CD4-positive, CD25-positive, alpha-beta regulatory T cell (primary cell): ENCODE measurements at regions not wholly inside any gene's neighbourhood (a gene's known extent, or its start where the extent isn't known, plus 50 kb on each side); places are given as distances from the start of the nearest gene placed in this dataset.

ENCODE experiments used
- ATAC-seq, 2 donors: fragments of 150-1000 bp; cut with Tn5 transposase; one replicate each; pipeline ENCODE4 v1.10.0; 2021; ENCODE audit warnings: low read depth in 2 of 2, moderate number of reproducible peaks in 2 of 2, moderate library complexity in 1 of 2
- DNase-seq, 3 donors: peaks; one replicate each; pipeline versions ENCODE4 v3.0.0 to v3.0.0-alpha.2; 2012 to 2022; ENCODE audit warnings: mixed read lengths in 1 of 3
- H3K27ac ChIP-seq: one replicate; pipeline ENCODE4 v1.7.0; 2013; ENCODE audit warnings: mild to moderate bottlenecking, low read length; ENCODE audit not compliant: insufficient read depth, poor library complexity, severe bottlenecking
- H3K27me3 ChIP-seq: one replicate; pipeline ENCODE4 v1.7.0; 2013; ENCODE audit warnings: low read length; ENCODE audit not compliant: control insufficient read depth, insufficient read depth
- H3K36me3 ChIP-seq: one replicate; pipeline ENCODE4 v1.7.0; 2013; ENCODE audit warnings: mild to moderate bottlenecking, low read length, moderate library complexity; ENCODE audit not compliant: control insufficient read depth, insufficient read depth
- H3K4me1 ChIP-seq: 2 replicates; pipeline ENCODE4 v1.7.0; 2013; ENCODE audit warnings: mild to moderate bottlenecking, low read length; ENCODE audit not compliant: insufficient read depth, control insufficient read depth, poor library complexity, severe bottlenecking
- H3K4me3 ChIP-seq: one replicate; pipeline ENCODE4 v1.7.0; 2013; ENCODE audit warnings: low read depth, mild to moderate bottlenecking, low read length, moderate library complexity
- H3K9me3 ChIP-seq, 2 experiments: 1 replicate in 1 of 2; 2 replicates in 1 of 2; pipeline ENCODE4 v1.7.0; 2013; ENCODE audit warnings: low read length in 2 of 2, mild to moderate bottlenecking in 1 of 2, moderate library complexity in 1 of 2; ENCODE audit not compliant: control insufficient read depth in 2 of 2
- H3K27ac Mint-ChIP-seq, 3 donors: one replicate each; pipeline ENCODE4 v1.8.0; 2020 to 2022; ENCODE audit warnings: mild to moderate bottlenecking in 3 of 3, mixed read lengths in 3 of 3, moderate library complexity in 2 of 3
- H3K27me3 Mint-ChIP-seq: one replicate; pipeline ENCODE4 v1.8.0; 2022; ENCODE audit warnings: mild to moderate bottlenecking, mixed read lengths
- H3K36me3 Mint-ChIP-seq: one replicate; pipeline ENCODE4 v1.8.0; 2020; ENCODE audit warnings: mixed read lengths
- H3K4me1 Mint-ChIP-seq, 4 donors: one replicate each; pipeline ENCODE4 v1.8.0; 2020 to 2022; ENCODE audit warnings: mixed read lengths in 4 of 4, mild to moderate bottlenecking in 1 of 4
- H3K4me3 Mint-ChIP-seq, 4 donors: one replicate each; pipeline ENCODE4 v1.8.0; 2020 to 2022; ENCODE audit warnings: mild to moderate bottlenecking in 4 of 4, mixed read lengths in 4 of 4, moderate library complexity in 3 of 4
- H3K9me3 Mint-ChIP-seq, 7 donors: one replicate each; pipeline ENCODE4 v1.8.0; 2020 to 2022; ENCODE audit warnings: mixed read lengths in 7 of 7, mild to moderate bottlenecking in 3 of 7, moderate library complexity in 2 of 7

- H3K4me1 Mint-ChIP-seq: no peaks in the 10 kb centered on the region
- H3K27ac Mint-ChIP-seq: no peak overlapping the region
- no peaks in the 10 kb centered on the region for H3K36me3 Mint-ChIP-seq
- Histone ChIP-seq H3K27me3 (no peaks in the 10 kb centered on the region), H3K9me3 (no peaks in the 10 kb centered on the region), H3K36me3 (no peaks in the 10 kb centered on the region), H3K27ac (no peak overlapping the region), H3K4me1 (no peaks in the 10 kb centered on the region), H3K4me3 (no peak overlapping the region)
- DNase-seq (no peak), ATAC-seq (no peak)
- no peaks in the 10 kb centered on the region for H3K27me3 Mint-ChIP-seq
- no peak overlapping the region for H3K4me3 Mint-ChIP-seq
- peaks cover 0 to 2% (median 0%) of the 10 kb centered on the region in 7 donors for H3K9me3 Mint-ChIP-seq
These were observed 258.6 kb upstream of the ADAMTS16 start for GRCh38 chr5:4881366-4882002.

DNA sequence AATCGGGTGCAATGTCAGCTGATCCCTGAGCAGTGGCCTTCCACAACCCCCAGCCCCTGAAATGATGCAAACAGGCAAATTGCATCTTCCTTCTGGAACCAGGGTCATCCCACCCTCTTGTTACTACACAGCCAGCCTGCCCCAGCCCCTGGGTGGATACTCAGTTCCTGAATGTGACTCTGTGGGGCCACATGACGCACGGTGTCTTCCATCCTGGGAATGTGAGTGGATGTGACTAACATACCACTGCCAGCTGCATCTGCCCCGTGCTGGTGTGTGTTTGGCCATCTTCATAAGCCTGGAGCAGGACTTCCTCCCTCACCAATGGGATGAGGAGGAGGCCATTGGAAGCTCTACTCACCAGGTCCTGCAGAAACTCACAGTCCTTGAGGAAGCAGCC lies 257.9 kb upstream of the ADAMTS16 start:
- Histone ChIP-seq H3K27ac (no peak overlapping the region), H3K4me3 (no peak overlapping the region), H3K27me3 (no peaks in the 10 kb centered on the region), H3K9me3 (no peaks in the 10 kb centered on the region), H3K36me3 (no peaks in the 10 kb centered on the region), H3K4me1 (no peaks in the 10 kb centered on the region)
- Mint-ChIP-seq H3K9me3 (peaks cover 0 to 2% (median 0%) of the 10 kb centered on the region in 7 donors), H3K4me3 (no peak overlapping the region), H3K4me1 (no peaks in the 10 kb centered on the region), H3K27me3 (no peaks in the 10 kb centered on the region), H3K27ac (no peak overlapping the region), H3K36me3 (no peaks in the 10 kb centered on the region)
- no peak for DNase-seq
- ATAC-seq: no peak

DNA sequence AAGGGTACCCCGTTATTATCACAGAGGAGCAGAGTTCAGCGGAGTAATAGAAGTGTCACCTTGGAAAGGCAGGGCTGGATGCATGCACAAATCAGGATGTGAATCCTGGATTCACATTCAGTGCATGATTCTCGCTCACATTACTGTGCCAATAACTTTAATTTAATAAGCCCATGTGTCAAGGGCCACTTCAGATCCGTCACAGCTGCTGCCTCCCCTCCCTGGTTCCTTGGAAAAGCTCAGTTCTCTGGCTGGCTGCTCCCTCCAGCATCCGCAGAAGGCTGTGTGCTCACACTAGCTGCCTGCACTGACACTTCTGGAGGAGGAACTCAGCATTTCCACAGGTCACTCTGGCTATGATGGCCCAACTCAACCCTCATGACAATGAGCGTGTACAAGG lies 256.8 kb upstream of the ADAMTS16 start:
- Mint-ChIP-seq H3K4me3 (no peak overlapping the region), H3K4me1 (no peaks in the 10 kb centered on the region), H3K9me3 (peaks cover 0 to 6% (median 0%) of the 10 kb centered on the region in 7 donors), H3K27me3 (no peaks in the 10 kb centered on the region), H3K27ac (no peak overlapping the region), H3K36me3 (no peaks in the 10 kb centered on the region)
- no peak for ATAC-seq
- H3K27me3 ChIP-seq: no peaks in the 10 kb centered on the region
- no peak overlapping the region for H3K4me3 ChIP-seq
- H3K4me1 ChIP-seq: no peaks in the 10 kb centered on the region
- DNase-seq: no peak
- H3K27ac ChIP-seq: no peak overlapping the region
- H3K9me3 ChIP-seq: no peaks in the 10 kb centered on the region
- H3K36me3 ChIP-seq: no peaks in the 10 kb centered on the region

DNA sequence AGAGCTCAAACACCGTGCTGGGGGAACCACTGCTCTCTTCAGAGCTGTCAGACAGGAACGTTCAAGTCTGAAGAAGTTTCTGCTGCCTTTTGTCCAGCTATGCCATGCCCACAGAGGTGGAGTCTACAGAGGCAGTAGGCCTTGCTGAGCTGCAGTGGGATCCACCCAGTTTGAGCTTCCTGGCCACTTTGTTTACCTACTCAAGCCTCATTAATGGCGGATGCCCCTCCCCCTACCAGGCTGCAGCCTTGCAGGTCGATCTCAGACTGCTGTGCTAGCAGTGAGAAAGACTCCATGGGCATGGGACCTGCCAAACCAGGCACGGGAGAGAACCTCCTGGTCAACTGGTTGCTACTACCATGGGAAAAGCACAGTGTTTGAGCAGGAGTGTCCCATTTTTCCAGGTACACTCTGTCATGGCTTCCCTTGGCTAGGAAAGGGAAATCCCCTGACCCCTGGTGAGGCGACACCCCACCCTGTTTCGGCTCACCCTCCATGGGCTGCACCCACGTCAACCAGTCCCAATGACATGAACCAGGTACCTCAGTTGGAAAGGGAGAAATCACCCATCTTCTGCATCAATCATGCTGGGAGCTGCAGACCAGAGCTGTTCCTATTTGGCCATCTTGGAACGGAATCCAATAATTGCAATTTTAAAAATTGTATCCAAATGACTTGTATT lies 246.9 kb upstream of the ADAMTS16 start:
- Histone ChIP-seq H3K27ac (no peak overlapping the region), H3K4me3 (no peak overlapping the region), H3K9me3 (no peaks in the 10 kb centered on the region), H3K36me3 (no peaks in the 10 kb centered on the region), H3K27me3 (no peaks in the 10 kb centered on the region), H3K4me1 (no peaks in the 10 kb centered on the region)
- Mint-ChIP-seq H3K4me1 (no peaks in the 10 kb centered on the region), H3K27me3 (no peaks in the 10 kb centered on the region), H3K36me3 (no peaks in the 10 kb centered on the region), H3K27ac (no peak overlapping the region), H3K9me3 (peaks cover 0 to 10% (median 7%) of the 10 kb centered on the region in 7 donors), H3K4me3 (no peak overlapping the region)
- DNase-seq (no peak), ATAC-seq (no peak)

- Histone ChIP-seq H3K4me3 (no peak overlapping the region), H3K9me3 (no peaks in the 10 kb centered on the region), H3K27ac (no peak overlapping the region), H3K4me1 (no peaks in the 10 kb centered on the region), H3K27me3 (no peaks in the 10 kb centered on the region), H3K36me3 (no peaks in the 10 kb centered on the region)
- ATAC-seq (no peak), DNase-seq (no peak)
- H3K27me3 Mint-ChIP-seq: no peaks in the 10 kb centered on the region
- no peaks in the 10 kb centered on the region for H3K4me1 Mint-ChIP-seq
- peaks cover 0 to 11% (median 3%) of the 10 kb centered on the region in 7 donors for H3K9me3 Mint-ChIP-seq
- no peak overlapping the region for H3K27ac Mint-ChIP-seq
- H3K36me3 Mint-ChIP-seq: no peaks in the 10 kb centered on the region
- no peak overlapping the region for H3K4me3 Mint-ChIP-seq
These were observed 243.8 kb upstream of the ADAMTS16 start for GRCh38 chr5:4896328-4896727.

GRCh38 chr5:4901305-4901811 lies 238.8 kb upstream of the ADAMTS16 start:
- Mint-ChIP-seq H3K27ac (no peak overlapping the region), H3K36me3 (no peaks in the 10 kb centered on the region), H3K4me3 (no peak overlapping the region), H3K27me3 (no peaks in the 10 kb centered on the region), H3K9me3 (peaks cover 0 to 7% (median 3%) of the 10 kb centered on the region in 7 donors), H3K4me1 (no peaks in the 10 kb centered on the region)
- Histone ChIP-seq H3K27ac (no peak overlapping the region), H3K4me3 (no peak overlapping the region), H3K4me1 (no peaks in the 10 kb centered on the region), H3K9me3 (no peaks in the 10 kb centered on the region), H3K27me3 (no peaks in the 10 kb centered on the region), H3K36me3 (no peaks in the 10 kb centered on the region)
- DNase-seq (no peak), ATAC-seq (no peak)

DNA sequence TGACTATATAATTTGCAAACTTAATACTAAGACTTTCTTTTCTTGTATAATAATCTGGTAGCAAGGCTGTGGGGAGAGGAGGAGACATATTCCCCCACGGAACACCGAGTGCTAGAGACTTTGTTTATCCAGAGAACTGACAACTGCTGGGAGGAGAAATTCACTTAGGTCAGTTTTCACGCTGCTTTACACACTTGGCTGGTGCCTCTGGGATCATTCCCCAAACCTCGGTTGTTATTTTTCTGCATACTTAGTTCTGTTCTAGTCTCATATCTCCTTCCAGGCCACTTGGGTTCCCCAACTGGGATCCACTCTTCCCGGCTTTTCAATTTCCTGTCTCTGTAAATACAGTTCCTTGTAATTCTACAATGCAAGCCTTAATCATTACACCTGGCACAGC lies 238.2 kb upstream of the ADAMTS16 start:
- H3K27me3 ChIP-seq: no peaks in the 10 kb centered on the region
- DNase-seq (no peak), ATAC-seq (no peak)
- H3K27ac ChIP-seq: no peak overlapping the region
- no peaks in the 10 kb centered on the region for H3K36me3 ChIP-seq
- Mint-ChIP-seq H3K9me3 (peaks cover 0 to 7% (median 2%) of the 10 kb centered on the region in 7 donors), H3K27ac (no peak overlapping the region), H3K4me1 (no peaks in the 10 kb centered on the region), H3K36me3 (no peaks in the 10 kb centered on the region), H3K27me3 (no peaks in the 10 kb centered on the region), H3K4me3 (no peak overlapping the region)
- H3K9me3 ChIP-seq: no peaks in the 10 kb centered on the region
- H3K4me3 ChIP-seq: no peak overlapping the region
- H3K4me1 ChIP-seq: no peaks in the 10 kb centered on the region
